ENCODE measurements at regions not wholly inside any gene's neighbourhood (a gene's known extent, or its start where the extent isn't known, plus 50 kb on each side); places are given as distances from the start of the nearest gene placed in this dataset.

- DNase-seq, result no peak
- intact Hi-C loops (cut with DNase I), result no loop called here
- H3K4me1 ChIP-seq, result no peaks in the 10 kb centered on the region
- peaks cover 0 to 2% of the 10 kb centered on the region in 2 donors for H3K36me3 ChIP-seq (ENCODE audit: insufficient read depth in 1 of 2, low read depth in 1 of 2)
- TF ChIP-seq, protein P1, sequence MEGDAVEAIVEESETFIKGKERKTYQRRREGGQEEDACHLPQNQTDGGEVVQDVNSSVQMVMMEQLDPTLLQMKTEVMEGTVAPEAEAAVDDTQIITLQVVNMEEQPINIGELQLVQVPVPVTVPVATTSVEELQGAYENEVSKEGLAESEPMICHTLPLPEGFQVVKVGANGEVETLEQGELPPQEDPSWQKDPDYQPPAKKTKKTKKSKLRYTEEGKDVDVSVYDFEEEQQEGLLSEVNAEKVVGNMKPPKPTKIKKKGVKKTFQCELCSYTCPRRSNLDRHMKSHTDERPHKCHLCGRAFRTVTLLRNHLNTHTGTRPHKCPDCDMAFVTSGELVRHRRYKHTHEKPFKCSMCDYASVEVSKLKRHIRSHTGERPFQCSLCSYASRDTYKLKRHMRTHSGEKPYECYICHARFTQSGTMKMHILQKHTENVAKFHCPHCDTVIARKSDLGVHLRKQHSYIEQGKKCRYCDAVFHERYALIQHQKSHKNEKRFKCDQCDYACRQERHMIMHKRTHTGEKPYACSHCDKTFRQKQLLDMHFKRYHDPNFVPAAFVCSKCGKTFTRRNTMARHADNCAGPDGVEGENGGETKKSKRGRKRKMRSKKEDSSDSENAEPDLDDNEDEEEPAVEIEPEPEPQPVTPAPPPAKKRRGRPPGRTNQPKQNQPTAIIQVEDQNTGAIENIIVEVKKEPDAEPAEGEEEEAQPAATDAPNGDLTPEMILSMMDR (IDR thresholded peaks at IDR 0.05), result no peak
- no peak overlapping the region for H3K27ac ChIP-seq
- H3K4me3 ChIP-seq, result no peak overlapping the region
- WGBS, 3 donors, result 41 to 51% (median 45%) methylated on average over 2 of the region's 2 CpGs
- no peaks in the 10 kb centered on the region for H3K27me3 ChIP-seq (ENCODE audit: insufficient read depth in 3 of 3, low read length in 2 of 3)
- H3K9me3 ChIP-seq, result no peaks in the 10 kb centered on the region
- ATAC-seq, result no peak
These were observed 255.4 kb upstream of the MYO3A start for GRCh38 chr10:25678666-25679065.

DNA sequence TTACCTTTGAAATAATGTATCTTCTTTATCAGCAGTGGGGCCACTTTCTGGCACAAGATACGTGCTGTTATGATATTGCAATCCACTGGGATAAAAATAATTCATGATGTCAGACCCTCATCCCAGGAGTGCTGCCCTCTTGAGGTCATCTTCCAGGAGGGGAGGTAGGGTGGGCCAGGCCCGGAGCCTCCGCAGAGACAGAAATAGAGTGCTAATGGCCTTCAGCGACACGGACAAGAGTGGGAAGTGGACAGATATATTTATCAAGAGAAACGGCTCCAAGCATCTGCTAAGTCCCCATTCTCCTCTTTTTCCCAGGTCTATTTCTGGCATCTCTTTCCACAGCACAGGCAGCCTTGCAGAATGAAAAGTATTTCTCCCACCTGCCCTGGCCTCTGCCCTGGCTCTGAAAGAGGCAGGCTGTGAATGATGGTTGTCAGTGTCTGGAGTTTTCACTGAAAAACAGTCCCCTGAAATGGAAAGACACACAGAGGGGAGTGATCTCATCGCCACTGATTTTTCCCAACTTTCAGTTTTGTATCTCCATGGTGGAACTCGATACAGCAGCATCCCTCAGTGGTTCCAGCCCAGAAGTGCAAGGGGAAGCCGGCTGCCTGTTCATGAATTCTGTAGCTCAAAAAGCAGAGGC lies 251.7 kb upstream of the MYO3A start:
- Histone ChIP-seq H3K36me3 (ENCODE audit: insufficient read depth in 1 of 2, low read depth in 1 of 2) (peaks cover 0 to 2% of the 10 kb centered on the region in 2 donors), H3K4me3 (no peak overlapping the region), H3K27ac (no peak overlapping the region), H3K4me1 (no peaks in the 10 kb centered on the region), H3K27me3 (ENCODE audit: insufficient read depth in 3 of 3, low read length in 2 of 3) (no peaks in the 10 kb centered on the region), H3K9me3 (no peaks in the 10 kb centered on the region)
- intact Hi-C loops (cut with DNase I), result no loop called here
- no peak for DNase-seq
- ATAC-seq, result peak; percentile 40 to 92 (median 87)
- TF ChIP-seq, protein P1 (IDR thresholded peaks at IDR 0.05), result peak; percentile 19
- 39 to 48% (median 46%) methylated on average over 9 of the region's 9 CpGs for WGBS, 3 donors

DNA sequence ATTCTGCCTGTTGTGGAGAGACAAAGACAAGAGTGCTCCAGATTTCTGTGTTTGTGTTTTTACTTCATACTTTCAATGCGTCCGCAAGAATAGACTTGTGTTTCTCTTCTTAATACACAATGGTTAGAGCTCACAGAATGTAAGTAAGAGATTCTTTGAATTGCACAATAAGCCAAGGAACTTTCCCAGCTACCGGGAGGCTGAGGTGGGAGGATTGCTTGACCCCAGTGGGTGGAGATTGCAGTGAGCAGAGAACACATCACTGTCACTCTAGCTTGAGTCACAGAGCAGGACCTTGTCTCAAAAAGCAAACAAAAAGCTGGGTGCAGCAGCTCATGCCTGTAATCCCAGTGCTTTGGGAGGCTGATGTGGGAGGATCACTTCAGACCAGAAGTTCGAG lies 250.7 kb upstream of the MYO3A start:
- no peaks in the 10 kb centered on the region for H3K9me3 ChIP-seq
- ATAC-seq (no peak), DNase-seq (no peak)
- intact Hi-C loops (cut with DNase I), result no loop called here
- H3K4me3 ChIP-seq, result no peak overlapping the region
- no peak overlapping the region for H3K27ac ChIP-seq
- no peaks in the 10 kb centered on the region for H3K4me1 ChIP-seq
- H3K27me3 ChIP-seq (ENCODE audit: insufficient read depth in 3 of 3, low read length in 2 of 3), result no peaks in the 10 kb centered on the region
- peaks cover 0 to 2% of the 10 kb centered on the region in 2 donors for H3K36me3 ChIP-seq (ENCODE audit: insufficient read depth in 1 of 2, low read depth in 1 of 2)
- TF ChIP-seq, protein P1 (IDR thresholded peaks at IDR 0.05), result no peak
- WGBS, 3 donors, result 77 to 82% (median 81%) methylated on average over 4 of the region's 4 CpGs

DNA sequence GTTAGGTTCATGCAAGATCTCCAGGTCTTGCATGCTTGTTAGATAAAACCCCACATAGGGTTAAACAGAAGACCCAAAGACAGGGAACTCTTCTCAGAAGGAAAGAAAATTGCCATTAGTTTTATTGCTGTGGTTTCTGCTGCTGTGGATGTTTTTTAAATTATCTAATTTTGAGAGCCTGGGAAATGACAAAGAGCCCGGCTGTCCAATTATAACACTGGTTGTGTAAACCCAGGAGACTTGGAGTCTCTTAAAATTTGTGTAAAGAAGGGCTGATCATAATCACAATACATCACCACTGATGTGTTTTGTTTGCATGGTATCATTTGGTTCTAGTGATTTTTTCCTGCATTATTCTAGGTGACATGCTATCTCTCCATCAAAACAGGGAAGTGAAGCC lies 246.5 kb upstream of the MYO3A start:
- Histone ChIP-seq H3K27me3 (ENCODE audit: insufficient read depth in 3 of 3, low read length in 2 of 3) (no peaks in the 10 kb centered on the region), H3K4me1 (no peaks in the 10 kb centered on the region), H3K4me3 (no peak overlapping the region), H3K9me3 (no peaks in the 10 kb centered on the region), H3K27ac (no peak overlapping the region), H3K36me3 (ENCODE audit: insufficient read depth in 1 of 2, low read depth in 1 of 2) (no peaks in the 10 kb centered on the region)
- intact Hi-C loops (cut with DNase I), result no loop called here
- no peak for DNase-seq
- WGBS, 3 donors, result 57 to 74% (median 67%) methylated on average over 1 of the region's 1 CpG
- no peak for ATAC-seq
- TF ChIP-seq, protein P1 (IDR thresholded peaks at IDR 0.05), result no peak
